ENCODE measurements at regions not wholly inside any gene's neighbourhood (a gene's known extent, or its start where the extent isn't known, plus 50 kb on each side); places are given as distances from the start of the nearest gene placed in this dataset.

DNA sequence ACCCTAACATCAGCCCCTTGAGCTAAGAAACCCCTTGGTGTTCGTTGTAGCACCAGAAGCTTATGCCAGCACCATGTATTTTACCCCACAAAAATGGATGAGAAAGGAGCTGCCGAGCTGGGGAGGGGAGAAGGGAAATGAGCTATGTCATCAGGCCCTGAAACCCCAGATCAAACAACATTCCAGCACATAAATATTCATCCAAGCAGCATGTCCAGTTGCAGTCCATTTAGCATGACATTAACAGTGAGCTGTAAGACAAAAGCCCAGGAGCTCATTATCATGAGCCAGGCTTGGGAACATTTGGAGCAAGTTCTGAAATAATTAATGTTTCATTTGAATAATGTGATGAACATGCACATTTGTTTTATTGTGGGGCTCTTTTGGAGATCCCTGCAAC is 630.1 kb upstream of the TMEM132C start:
- Histone ChIP-seq H3K4me3 (ENCODE audit: low read depth in 1 of 2, low read length in 2 of 2) (no peak overlapping the region), H3K4me1 (ENCODE audit: control insufficient read depth in 2 of 2, insufficient read depth in 2 of 2, low read length in 1 of 2) (no peaks in the 10 kb centered on the region), H3K9me3 (ENCODE audit: control insufficient read depth in 2 of 2, insufficient read depth in 1 of 2, low read depth in 1 of 2, low read length in 1 of 2) (peaks cover 0 to 2% of the 10 kb centered on the region in 2 donors), H3K27ac (ENCODE audit: low read depth in 2 of 2, low read length in 1 of 2) (no peak overlapping the region), H3K36me3 (ENCODE audit: control insufficient read depth in 2 of 2, insufficient read depth in 2 of 2, low read length in 1 of 2) (no peaks in the 10 kb centered on the region), H3K27me3 (ENCODE audit: control insufficient read depth in 1 of 2, insufficient read depth in 2 of 2, low read length in 2 of 2) (no peaks in the 10 kb centered on the region)
- WGBS, 2 donors: 29 to 37% methylated on average over 2 of the region's 2 CpGs

- Histone ChIP-seq H3K4me1 (ENCODE audit: control insufficient read depth in 2 of 2, insufficient read depth in 2 of 2, low read length in 1 of 2) (no peaks in the 10 kb centered on the region), H3K27me3 (ENCODE audit: control insufficient read depth in 1 of 2, insufficient read depth in 2 of 2, low read length in 2 of 2) (no peaks in the 10 kb centered on the region), H3K36me3 (ENCODE audit: control insufficient read depth in 2 of 2, insufficient read depth in 2 of 2, low read length in 1 of 2) (no peaks in the 10 kb centered on the region), H3K4me3 (ENCODE audit: low read depth in 1 of 2, low read length in 2 of 2) (no peak overlapping the region), H3K27ac (ENCODE audit: low read depth in 2 of 2, low read length in 1 of 2) (no peak overlapping the region), H3K9me3 (ENCODE audit: control insufficient read depth in 2 of 2, insufficient read depth in 1 of 2, low read depth in 1 of 2, low read length in 1 of 2) (no peaks in the 10 kb centered on the region)
- WGBS, 2 donors: 37 to 41% methylated on average over 6 of the region's 6 CpGs
Observed at GRCh38 chr12:127640181-127640886, 626.6 kb upstream of the TMEM132C start.

- no peaks in the 10 kb centered on the region for H3K9me3 ChIP-seq (ENCODE audit: control insufficient read depth in 2 of 2, insufficient read depth in 1 of 2, low read depth in 1 of 2, low read length in 1 of 2)
- whole genome bisulfite sequencing, 2 donors: 82 to 87% methylated on average over 8 of the region's 8 CpGs
- no peak overlapping the region for H3K4me3 ChIP-seq (ENCODE audit: low read depth in 1 of 2, low read length in 2 of 2)
- H3K4me1 ChIP-seq (ENCODE audit: control insufficient read depth in 2 of 2, insufficient read depth in 2 of 2, low read length in 1 of 2): no peaks in the 10 kb centered on the region
- no peaks in the 10 kb centered on the region for H3K27me3 ChIP-seq (ENCODE audit: control insufficient read depth in 1 of 2, insufficient read depth in 2 of 2, low read length in 2 of 2)
- no peak overlapping the region for H3K27ac ChIP-seq (ENCODE audit: low read depth in 2 of 2, low read length in 1 of 2)
- H3K36me3 ChIP-seq (ENCODE audit: control insufficient read depth in 2 of 2, insufficient read depth in 2 of 2, low read length in 1 of 2): no peaks in the 10 kb centered on the region
Observed at GRCh38 chr12:127642208-127642607, 624.8 kb upstream of the TMEM132C start.

GRCh38 chr12:127648321-127648720 is 618.6 kb upstream of the TMEM132C start:
- 79 to 80% methylated on average over 5 of the region's 5 CpGs for WGBS, 2 donors
- Histone ChIP-seq H3K4me3 (ENCODE audit: low read depth in 1 of 2, low read length in 2 of 2) (no peak overlapping the region), H3K9me3 (ENCODE audit: control insufficient read depth in 2 of 2, insufficient read depth in 1 of 2, low read depth in 1 of 2, low read length in 1 of 2) (peaks cover 0 to 9% of the 10 kb centered on the region in 2 donors), H3K4me1 (ENCODE audit: control insufficient read depth in 2 of 2, insufficient read depth in 2 of 2, low read length in 1 of 2) (peaks cover 0 to 2% of the 10 kb centered on the region in 2 donors), H3K27ac (ENCODE audit: low read depth in 2 of 2, low read length in 1 of 2) (no peak overlapping the region), H3K27me3 (ENCODE audit: control insufficient read depth in 1 of 2, insufficient read depth in 2 of 2, low read length in 2 of 2) (no peaks in the 10 kb centered on the region), H3K36me3 (ENCODE audit: control insufficient read depth in 2 of 2, insufficient read depth in 2 of 2, low read length in 1 of 2) (no peaks in the 10 kb centered on the region)

DNA sequence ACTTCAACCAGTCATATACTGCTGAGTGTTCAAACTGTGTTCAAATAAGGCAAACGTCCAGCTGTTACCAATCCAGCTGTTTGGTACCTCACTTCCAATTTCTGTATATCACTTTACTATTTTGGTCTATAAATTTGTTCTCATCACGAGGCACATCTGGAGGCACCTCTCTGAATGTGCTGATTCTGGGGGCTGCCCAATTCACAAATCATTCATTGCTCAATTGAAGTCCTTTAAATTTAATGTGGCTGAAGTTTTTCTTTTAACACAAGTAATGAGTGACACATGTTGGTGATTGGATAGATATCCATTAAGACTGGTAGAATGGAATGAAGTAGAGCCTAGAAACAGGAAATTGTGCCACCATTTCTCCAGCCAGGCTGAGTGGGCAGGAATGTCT is 617.0 kb upstream of the TMEM132C start:
- Histone ChIP-seq H3K36me3 (ENCODE audit: control insufficient read depth in 2 of 2, insufficient read depth in 2 of 2, low read length in 1 of 2) (no peaks in the 10 kb centered on the region), H3K27me3 (ENCODE audit: control insufficient read depth in 1 of 2, insufficient read depth in 2 of 2, low read length in 2 of 2) (no peaks in the 10 kb centered on the region), H3K4me1 (ENCODE audit: control insufficient read depth in 2 of 2, insufficient read depth in 2 of 2, low read length in 1 of 2) (peaks cover 0 to 2% of the 10 kb centered on the region in 2 donors), H3K9me3 (ENCODE audit: control insufficient read depth in 2 of 2, insufficient read depth in 1 of 2, low read depth in 1 of 2, low read length in 1 of 2) (peaks cover 0 to 9% of the 10 kb centered on the region in 2 donors), H3K27ac (ENCODE audit: low read depth in 2 of 2, low read length in 1 of 2) (no peak overlapping the region), H3K4me3 (ENCODE audit: low read depth in 1 of 2, low read length in 2 of 2) (no peak overlapping the region)
- WGBS, 2 donors: 53 to 54% methylated on average over 2 of the region's 2 CpGs

GRCh38 chr12:127650626-127651025 is 616.3 kb upstream of the TMEM132C start:
- Histone ChIP-seq H3K9me3 (ENCODE audit: control insufficient read depth in 2 of 2, insufficient read depth in 1 of 2, low read depth in 1 of 2, low read length in 1 of 2) (peaks cover 0 to 9% of the 10 kb centered on the region in 2 donors), H3K27ac (ENCODE audit: low read depth in 2 of 2, low read length in 1 of 2) (no peak overlapping the region), H3K4me3 (ENCODE audit: low read depth in 1 of 2, low read length in 2 of 2) (no peak overlapping the region), H3K4me1 (ENCODE audit: control insufficient read depth in 2 of 2, insufficient read depth in 2 of 2, low read length in 1 of 2) (peaks cover 0 to 2% of the 10 kb centered on the region in 2 donors), H3K36me3 (ENCODE audit: control insufficient read depth in 2 of 2, insufficient read depth in 2 of 2, low read length in 1 of 2) (no peaks in the 10 kb centered on the region), H3K27me3 (ENCODE audit: control insufficient read depth in 1 of 2, insufficient read depth in 2 of 2, low read length in 2 of 2) (no peaks in the 10 kb centered on the region)
- whole genome bisulfite sequencing, 2 donors: 71 to 74% methylated on average over 5 of the region's 5 CpGs

DNA sequence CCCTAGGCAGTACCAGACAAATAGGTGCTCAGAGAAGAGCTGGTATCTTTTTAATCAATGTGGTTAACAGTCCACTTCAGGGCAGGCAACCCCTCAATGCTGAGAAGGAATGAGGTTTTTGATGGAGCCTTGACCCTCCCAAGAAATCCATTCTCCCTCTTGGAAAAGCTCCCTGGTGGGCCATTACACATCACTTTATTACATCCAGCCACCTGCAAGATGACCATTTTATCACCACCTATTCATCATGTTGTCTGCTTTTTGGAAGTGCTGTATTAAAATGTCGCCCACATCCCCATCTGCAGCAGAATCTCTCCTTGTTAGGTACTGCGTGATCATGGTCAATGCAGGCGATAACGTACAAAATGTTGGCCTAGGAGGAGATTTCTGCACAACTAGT is 614.7 kb upstream of the TMEM132C start:
- H3K4me3 ChIP-seq (ENCODE audit: low read depth in 1 of 2, low read length in 2 of 2): no peak overlapping the region
- 92 to 93% methylated on average over 4 of the region's 4 CpGs for WGBS, 2 donors

DNA sequence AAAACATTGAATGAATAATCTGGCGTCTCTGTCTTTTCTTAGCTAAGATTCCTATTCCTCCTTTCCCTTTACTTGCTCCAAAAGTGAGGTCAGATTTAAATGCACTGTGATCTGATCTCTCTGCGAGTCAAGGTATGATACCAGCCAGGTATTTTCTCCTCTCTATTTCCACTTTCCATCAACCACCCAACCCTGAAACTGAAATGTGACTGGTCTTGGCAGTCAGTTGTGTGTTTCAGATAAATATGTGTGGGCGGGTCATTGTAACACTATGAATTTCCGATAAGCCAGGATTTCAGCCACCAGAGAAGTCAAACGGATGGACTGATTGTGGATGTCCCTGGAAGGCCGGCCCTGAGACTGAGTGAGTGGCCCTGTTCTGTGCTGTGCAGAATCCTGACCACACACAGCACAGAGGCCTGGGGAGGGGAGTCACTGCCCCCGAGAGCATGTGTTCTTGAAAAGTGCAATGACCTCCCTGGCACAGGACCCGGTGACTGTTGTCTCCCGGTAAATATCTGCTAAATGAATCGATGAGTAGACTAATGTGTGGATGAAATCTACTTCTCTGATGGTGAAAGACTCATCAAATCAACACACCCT is 612.5 kb upstream of the TMEM132C start:
- Histone ChIP-seq H3K4me1 (ENCODE audit: control insufficient read depth in 2 of 2, insufficient read depth in 2 of 2, low read length in 1 of 2) (no peaks in the 10 kb centered on the region), H3K27ac (ENCODE audit: low read depth in 2 of 2, low read length in 1 of 2) (no peak overlapping the region), H3K4me3 (ENCODE audit: low read depth in 1 of 2, low read length in 2 of 2) (no peak overlapping the region), H3K36me3 (ENCODE audit: control insufficient read depth in 2 of 2, insufficient read depth in 2 of 2, low read length in 1 of 2) (no peaks in the 10 kb centered on the region), H3K9me3 (ENCODE audit: control insufficient read depth in 2 of 2, insufficient read depth in 1 of 2, low read depth in 1 of 2, low read length in 1 of 2) (peaks cover 6 to 9% of the 10 kb centered on the region in 2 donors), H3K27me3 (ENCODE audit: control insufficient read depth in 1 of 2, insufficient read depth in 2 of 2, low read length in 2 of 2) (no peaks in the 10 kb centered on the region)
- WGBS, 2 donors: 84 to 86% methylated on average over 10 of the region's 10 CpGs

More for the DNA sequence above, 614.7 kb upstream of the TMEM132C start:
- H3K36me3 ChIP-seq (ENCODE audit: control insufficient read depth in 2 of 2, insufficient read depth in 2 of 2, low read length in 1 of 2): no peaks in the 10 kb centered on the region
- peaks cover 0 to 2% of the 10 kb centered on the region in 2 donors for H3K4me1 ChIP-seq (ENCODE audit: control insufficient read depth in 2 of 2, insufficient read depth in 2 of 2, low read length in 1 of 2)
- no peaks in the 10 kb centered on the region for H3K27me3 ChIP-seq (ENCODE audit: control insufficient read depth in 1 of 2, insufficient read depth in 2 of 2, low read length in 2 of 2)
- peaks cover 0 to 9% of the 10 kb centered on the region in 2 donors for H3K9me3 ChIP-seq (ENCODE audit: control insufficient read depth in 2 of 2, insufficient read depth in 1 of 2, low read depth in 1 of 2, low read length in 1 of 2)
- no peak overlapping the region for H3K27ac ChIP-seq (ENCODE audit: low read depth in 2 of 2, low read length in 1 of 2)

DNA sequence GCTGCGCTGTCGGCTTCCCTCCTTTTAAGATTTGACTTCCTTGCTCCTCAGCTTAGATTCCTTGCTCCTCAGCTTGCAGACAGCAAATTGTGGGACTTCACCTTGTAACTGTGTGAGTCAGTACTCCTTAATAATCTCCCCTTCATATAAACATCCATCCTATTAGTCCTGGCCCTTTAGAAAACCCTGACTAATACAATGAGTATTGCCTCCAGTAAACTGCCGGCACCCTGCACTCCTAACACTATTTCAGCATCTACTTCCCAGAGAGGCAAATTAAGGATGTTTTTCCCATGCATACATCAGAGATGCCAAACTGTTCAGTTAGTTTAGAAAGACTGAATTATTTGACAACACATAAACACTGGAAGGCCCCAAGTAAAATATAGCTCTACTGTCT is 611.3 kb upstream of the TMEM132C start:
- no peak overlapping the region for H3K27ac ChIP-seq (ENCODE audit: low read depth in 2 of 2, low read length in 1 of 2)
- H3K36me3 ChIP-seq (ENCODE audit: control insufficient read depth in 2 of 2, insufficient read depth in 2 of 2, low read length in 1 of 2): no peaks in the 10 kb centered on the region
- peaks cover 6 to 7% of the 10 kb centered on the region in 2 donors for H3K9me3 ChIP-seq (ENCODE audit: control insufficient read depth in 2 of 2, insufficient read depth in 1 of 2, low read depth in 1 of 2, low read length in 1 of 2)
- no peak overlapping the region for H3K4me3 ChIP-seq (ENCODE audit: low read depth in 1 of 2, low read length in 2 of 2)
- no peaks in the 10 kb centered on the region for H3K27me3 ChIP-seq (ENCODE audit: control insufficient read depth in 1 of 2, insufficient read depth in 2 of 2, low read length in 2 of 2)
- H3K4me1 ChIP-seq (ENCODE audit: control insufficient read depth in 2 of 2, insufficient read depth in 2 of 2, low read length in 1 of 2): no peaks in the 10 kb centered on the region
- WGBS, 2 donors: 84 to 90% methylated on average over 3 of the region's 3 CpGs

DNA sequence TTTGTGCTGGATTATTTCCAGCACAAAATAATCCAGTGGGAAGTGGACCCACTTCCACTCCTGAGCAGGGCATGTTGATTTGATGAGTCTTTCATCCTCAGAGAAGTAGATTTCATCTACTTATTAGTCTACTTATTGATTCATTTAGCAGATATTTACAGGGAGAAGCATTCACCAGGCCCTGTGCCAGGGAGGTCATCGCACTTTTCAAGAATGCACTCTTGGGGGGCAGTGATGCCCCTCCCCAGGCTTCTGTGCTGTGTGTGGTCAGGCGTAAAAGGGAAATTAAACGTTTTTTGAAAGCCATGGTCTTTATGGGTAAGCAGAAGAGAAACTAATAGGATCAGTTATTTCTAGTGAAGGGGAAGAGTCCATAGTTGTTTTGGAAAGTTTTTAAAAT is 610.7 kb upstream of the TMEM132C start:
- Histone ChIP-seq H3K9me3 (ENCODE audit: control insufficient read depth in 2 of 2, insufficient read depth in 1 of 2, low read depth in 1 of 2, low read length in 1 of 2) (peaks cover 3 to 6% of the 10 kb centered on the region in 2 donors), H3K27ac (ENCODE audit: low read depth in 2 of 2, low read length in 1 of 2) (no peak overlapping the region), H3K4me1 (ENCODE audit: control insufficient read depth in 2 of 2, insufficient read depth in 2 of 2, low read length in 1 of 2) (no peaks in the 10 kb centered on the region), H3K4me3 (ENCODE audit: low read depth in 1 of 2, low read length in 2 of 2) (no peak overlapping the region), H3K27me3 (ENCODE audit: control insufficient read depth in 1 of 2, insufficient read depth in 2 of 2, low read length in 2 of 2) (no peaks in the 10 kb centered on the region), H3K36me3 (ENCODE audit: control insufficient read depth in 2 of 2, insufficient read depth in 2 of 2, low read length in 1 of 2) (no peaks in the 10 kb centered on the region)
- WGBS, 2 donors: 62 to 76% methylated on average over 3 of the region's 3 CpGs
